ENCODE measurements at regions not wholly inside any gene's neighbourhood (a gene's known extent, or its start where the extent isn't known, plus 50 kb on each side); places are given as distances from the start of the nearest gene placed in this dataset.

- Histone ChIP-seq H3K4me3 (no peak overlapping the region), H3K4me1 (no peaks in the 10 kb centered on the region), H3K27me3 (no peaks in the 10 kb centered on the region), H3K9me3 (no peaks in the 10 kb centered on the region), H3K27ac (no peak overlapping the region), H3K36me3 (ENCODE audit: low read depth, missing control alignments) (no peaks in the 10 kb centered on the region)
- DNase-seq: no peak
- intact Hi-C loops (cut with DNase I; ENCODE audit: low total_unique reads): no loop called here
- no peak for TF ChIP-seq POLR2A (IDR thresholded peaks at IDR 0.05)
- no peak for TF ChIP-seq CTCF (IDR thresholded peaks at IDR 0.05)
- 63 to 74% methylated on average over 6 of the region's 6 CpGs for WGBS, 2 donors
Measured at GRCh38 chr18:5693699-5694294, 150.0 kb upstream of the EPB41L3 start.

GRCh38 chr18:5678779-5679406, 135.1 kb upstream of the EPB41L3 start:
- Histone ChIP-seq H3K4me1 (no peaks in the 10 kb centered on the region), H3K27ac (no peak overlapping the region), H3K27me3 (no peaks in the 10 kb centered on the region), H3K9me3 (no peaks in the 10 kb centered on the region), H3K36me3 (ENCODE audit: low read depth, missing control alignments) (no peaks in the 10 kb centered on the region), H3K4me3 (no peak overlapping the region)
- intact Hi-C loops (cut with DNase I; ENCODE audit: low total_unique reads): no loop called here
- no peak for DNase-seq
- WGBS, 2 donors: 50 to 55% methylated on average over 3 of the region's 3 CpGs
- TF ChIP-seq POLR2A (IDR thresholded peaks at IDR 0.05) (no peak), CTCF (IDR thresholded peaks at IDR 0.05) (no peak)

DNA sequence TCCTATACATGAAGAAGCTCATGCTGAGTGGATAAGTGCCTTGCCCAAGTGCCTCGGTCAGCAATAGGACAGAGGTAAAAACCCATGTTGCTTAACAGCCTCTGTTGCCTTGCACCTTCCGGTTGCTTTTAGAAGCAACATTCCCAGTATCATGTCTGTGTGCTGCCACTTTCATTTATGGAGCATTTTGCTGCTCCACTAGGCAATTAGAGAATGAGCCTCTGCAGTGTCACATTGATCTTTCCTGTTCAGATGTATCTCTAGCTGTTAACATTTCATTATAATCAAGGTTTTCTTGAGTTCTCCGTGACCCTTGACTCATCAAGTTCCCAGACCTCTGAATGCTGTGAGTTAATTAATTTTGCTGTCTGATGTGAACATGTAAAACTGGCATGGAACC, 134.5 kb upstream of the EPB41L3 start:
- Histone ChIP-seq H3K27ac (no peak overlapping the region), H3K9me3 (no peaks in the 10 kb centered on the region), H3K27me3 (no peaks in the 10 kb centered on the region), H3K36me3 (ENCODE audit: low read depth, missing control alignments) (no peaks in the 10 kb centered on the region), H3K4me3 (no peak overlapping the region), H3K4me1 (no peaks in the 10 kb centered on the region)
- intact Hi-C loops (cut with DNase I; ENCODE audit: low total_unique reads): no loop called here
- WGBS, 2 donors: 65 to 77% methylated on average over 3 of the region's 3 CpGs
- TF ChIP-seq POLR2A (IDR thresholded peaks at IDR 0.05) (no peak), CTCF (IDR thresholded peaks at IDR 0.05) (no peak)
- no peak for DNase-seq

- intact Hi-C loops (cut with DNase I; ENCODE audit: low total_unique reads): no loop called here
- no peak overlapping the region for H3K27ac ChIP-seq
- no peaks in the 10 kb centered on the region for H3K27me3 ChIP-seq
- 75 to 77% methylated on average over 2 of the region's 2 CpGs for WGBS, 2 donors
- no peak for DNase-seq
- no peaks in the 10 kb centered on the region for H3K9me3 ChIP-seq
- no peak for TF ChIP-seq CTCF (IDR thresholded peaks at IDR 0.05)
- no peak overlapping the region for H3K4me3 ChIP-seq
- no peaks in the 10 kb centered on the region for H3K36me3 ChIP-seq (ENCODE audit: low read depth, missing control alignments)
- no peaks in the 10 kb centered on the region for H3K4me1 ChIP-seq
Measured at GRCh38 chr18:5673616-5674015, 129.8 kb upstream of the EPB41L3 start.

- no peak for TF ChIP-seq POLR2A (IDR thresholded peaks at IDR 0.05)
- no peak for TF ChIP-seq CTCF (IDR thresholded peaks at IDR 0.05)
- Histone ChIP-seq H3K4me1 (no peaks in the 10 kb centered on the region), H3K9me3 (no peaks in the 10 kb centered on the region), H3K4me3 (no peak overlapping the region), H3K36me3 (ENCODE audit: low read depth, missing control alignments) (no peaks in the 10 kb centered on the region), H3K27me3 (no peaks in the 10 kb centered on the region), H3K27ac (no peak overlapping the region)
- intact Hi-C loops (cut with DNase I; ENCODE audit: low total_unique reads): no loop called here
- no peak for DNase-seq
- 94 to 96% methylated on average over 2 of the region's 2 CpGs for WGBS, 2 donors
Measured at GRCh38 chr18:5669585-5669984, 125.8 kb upstream of the EPB41L3 start.
